SU-DHL-6 (cell line): ENCODE measurements at regions not wholly inside any gene's neighbourhood (a gene's known extent, or its start where the extent isn't known, plus 50 kb on each side); places are given as distances from the start of the nearest gene placed in this dataset.

Experiments
- CTCF ChIP-seq: fragments of 200-600 bp; sonication (generic); IDR thresholded peaks from one replicate; pipeline ENCODE4 v1.5.1; 2017; ENCODE audit warnings: antibody characterized with exemption, mild to moderate bottlenecking, low read length, moderate library complexity; ENCODE audit not compliant: insufficient read depth, poor library complexity, severe bottlenecking
- EZH2phosphoT487 ChIP-seq: fragments of 200-600 bp; sonication (generic), shearing (Covaris generic); conservative IDR thresholded peaks from 2 replicates; pipeline ENCODE4 v1.6.1; 2018; ENCODE audit warnings: mild to moderate bottlenecking, antibody characterized with exemption, low read length, moderate library complexity, mixed read lengths

GRCh38 chr21:35346697-35347096 lies 297.6 kb upstream of the RUNX1 start:
- TF ChIP-seq CTCF = no peak
- no peak for TF ChIP-seq EZH2phosphoT487
